GM12892 (cell line): ENCODE measurements at regions not wholly inside any gene's neighbourhood (a gene's known extent, or its start where the extent isn't known, plus 50 kb on each side); places are given as distances from the start of the nearest gene placed in this dataset.

Experiments
- POLR2A ChIP-seq: IDR thresholded peaks from 2 replicates; pipeline ENCODE4 v1.6.1; 2011; ENCODE audit warnings: low read depth, low read length, control low read depth
- TAF1 ChIP-seq: IDR thresholded peaks from 2 replicates; pipeline ENCODE4 v1.6.1; 2011; ENCODE audit warnings: low read depth, mild to moderate bottlenecking, control low read depth, low read length, borderline replicate concordance

- TF ChIP-seq TAF1 (no peak), POLR2A (no peak)
Observed at GRCh38 chr16:76197900-76198299, 79.3 kb upstream of the CNTNAP4 start.
